HCEC 1CT (cell line): ENCODE measurements at regions not wholly inside any gene's neighbourhood (a gene's known extent, or its start where the extent isn't known, plus 50 kb on each side); places are given as distances from the start of the nearest gene placed in this dataset.
"Not testable (repeated sequence)": the region's sequence is repeated elsewhere in the genome, so short reads cannot be mapped to it uniquely, and the experiment has no call there.

Experiments used
- DNase-seq: peaks from one replicate; pipeline ENCODE4 v3.0.0-alpha.2; 2017

GRCh38 chr12:113561068-113561780, 89.6 kb upstream of the LHX5 start:
- DNase-seq = no peak

DNA sequence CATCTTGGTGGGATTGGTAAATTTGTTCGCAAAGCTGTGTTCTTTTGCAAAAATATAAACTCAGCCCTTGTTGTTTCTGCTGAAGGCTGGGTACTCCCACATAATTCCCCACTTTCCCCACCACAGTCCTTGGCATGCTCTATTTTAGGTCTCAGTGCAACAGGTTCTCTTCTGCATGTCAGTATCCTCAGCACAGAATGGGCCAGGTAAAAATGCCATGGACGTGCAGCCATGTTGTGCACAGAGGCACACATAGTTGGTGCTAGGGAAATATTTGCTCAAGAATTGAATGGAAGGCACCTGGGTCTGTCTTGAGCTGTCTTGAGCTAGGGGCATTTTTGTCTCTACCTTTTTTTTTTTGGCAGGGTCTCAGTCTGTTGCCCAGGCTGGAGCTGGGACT, 87.8 kb upstream of the LHX5 start:
- no peak for DNase-seq

DNA sequence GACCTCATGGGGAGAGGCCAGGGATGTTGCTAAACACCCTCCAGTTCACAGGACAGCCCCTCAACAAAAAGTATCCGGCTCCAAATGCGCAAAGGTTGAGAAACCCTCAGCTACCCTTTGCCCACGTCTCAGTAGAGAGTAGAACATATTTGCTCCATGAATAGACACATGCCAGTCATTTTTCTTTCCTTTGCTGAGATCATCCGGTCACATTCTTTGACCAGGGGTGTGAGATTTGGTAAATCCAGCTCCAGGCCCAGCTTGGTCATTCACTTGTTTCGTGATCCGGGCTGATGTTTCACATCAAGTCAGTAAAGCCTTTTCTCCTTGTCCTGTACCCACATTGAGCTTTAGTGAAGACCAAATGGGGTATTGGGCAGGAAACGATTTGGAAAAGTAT, 83.6 kb upstream of the LHX5 start:
- DNase-seq = peak; percentile 30

GRCh38 chr12:113552760-113553159, 81.1 kb upstream of the LHX5 start:
- DNase-seq = no peak

DNA sequence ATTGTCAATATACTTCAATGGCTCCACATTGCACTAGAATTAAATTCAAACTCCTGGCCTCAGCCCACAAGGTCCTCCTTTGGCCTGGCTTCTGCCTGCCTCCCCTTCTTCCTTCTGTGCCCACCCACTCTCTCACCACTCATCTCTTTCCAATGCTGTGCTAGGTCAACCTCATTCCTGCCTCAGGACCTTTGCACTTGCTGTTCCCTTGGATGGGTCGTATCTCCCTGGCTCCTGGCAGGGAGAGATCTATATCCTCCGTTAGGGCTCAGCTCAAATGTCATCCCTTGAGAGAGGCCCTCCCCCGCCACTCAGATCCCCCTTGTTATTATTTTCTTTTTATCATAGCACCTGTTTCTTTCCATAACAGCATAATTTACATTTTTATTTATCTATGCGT, 79.9 kb upstream of the LHX5 start:
- no peak for DNase-seq

- no peak for DNase-seq
These were observed 76.8 kb upstream of the LHX5 start for GRCh38 chr12:113548467-113548866.

GRCh38 chr12:113546916-113547863, 75.5 kb upstream of the LHX5 start:
- DNase-seq = no peak

DNA sequence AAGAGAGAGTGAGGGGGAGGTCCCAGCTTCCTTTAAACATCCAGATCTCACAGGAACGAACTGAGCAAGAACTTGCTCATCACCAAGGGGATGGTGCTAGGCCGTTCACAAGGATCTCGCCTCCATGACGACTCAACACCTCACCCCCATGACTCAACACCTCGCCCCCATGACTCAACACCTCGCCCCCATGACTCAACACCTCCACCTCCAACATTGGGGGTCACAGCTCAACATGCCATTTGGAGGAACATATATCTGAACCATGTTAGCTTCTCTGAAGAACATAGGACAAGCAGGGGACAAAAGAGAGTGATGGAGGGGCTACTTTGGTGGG, 66.0 kb upstream of the LHX5 start:
- peak; percentile 78 for DNase-seq

GRCh38 chr12:113537046-113537750, 65.5 kb upstream of the LHX5 start:
- no peak for DNase-seq

DNA sequence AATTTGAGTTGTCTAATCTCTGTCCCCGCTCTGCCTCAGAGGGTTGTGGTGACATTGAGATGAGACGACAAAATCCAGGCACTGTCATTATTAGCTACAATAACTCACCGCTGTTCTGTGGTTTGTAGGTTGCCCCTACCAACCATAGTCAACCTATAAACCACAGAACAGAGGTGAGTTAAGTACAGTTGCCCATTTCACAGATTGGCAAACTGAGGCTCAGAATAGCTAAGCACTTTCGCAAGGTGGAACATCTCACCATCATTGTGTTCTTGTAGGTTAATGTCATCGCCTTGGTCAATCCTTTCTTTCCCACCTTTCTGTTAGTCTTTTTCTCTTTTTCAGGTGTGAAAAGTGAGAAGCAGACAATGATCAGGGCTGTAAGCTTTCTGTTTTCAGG, 63.4 kb upstream of the LHX5 start:
- DNase-seq = no peak

DNA sequence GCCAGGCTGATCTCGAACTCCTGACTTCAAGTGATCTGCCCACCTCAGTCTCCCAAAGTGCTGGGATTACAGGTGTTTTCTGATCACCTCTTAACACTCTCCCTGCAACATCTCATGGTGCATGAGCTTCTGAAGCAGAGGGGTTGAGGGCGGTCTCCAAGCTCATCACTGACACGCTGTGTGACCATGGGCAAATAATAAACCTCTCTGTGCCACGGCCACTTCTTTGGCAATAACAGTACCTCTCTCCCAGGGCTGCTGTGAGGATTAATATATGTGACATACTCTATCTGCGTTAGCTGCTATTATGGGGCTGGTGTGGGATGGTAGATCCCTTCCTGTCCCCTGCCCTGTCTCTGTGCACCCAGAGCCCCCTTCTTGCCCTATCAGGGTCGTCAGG, 62.9 kb upstream of the LHX5 start:
- DNase-seq = no peak

DNA sequence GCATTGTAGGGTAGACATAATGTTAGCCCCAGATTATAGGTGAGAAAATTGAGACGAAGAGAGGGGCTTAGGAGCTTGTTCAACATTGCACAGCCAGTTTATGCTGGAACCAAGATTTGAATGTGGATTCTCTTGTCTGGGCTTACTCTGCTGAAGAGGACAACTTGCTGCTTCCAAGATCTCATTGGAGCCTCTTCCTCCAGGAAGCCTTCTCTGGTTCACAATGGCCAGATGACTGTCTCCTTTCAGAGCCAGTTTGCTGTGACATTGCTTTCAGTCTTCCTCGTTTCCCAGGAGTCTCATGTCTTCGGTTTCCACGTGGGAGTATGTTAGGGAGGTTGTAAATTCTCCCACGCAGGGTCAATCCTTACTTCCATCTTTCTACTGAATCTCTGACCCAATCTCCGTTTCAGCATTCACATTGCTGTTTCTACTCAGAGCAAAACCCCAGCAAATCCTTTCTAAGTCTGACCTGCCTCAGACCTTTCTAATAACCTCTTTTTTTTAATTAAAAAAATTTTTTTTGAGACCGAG, 62.2 kb upstream of the LHX5 start:
- DNase-seq = no peak

- DNase-seq = no peak
These were observed 60.6 kb upstream of the LHX5 start for GRCh38 chr12:113532292-113532691.

DNA sequence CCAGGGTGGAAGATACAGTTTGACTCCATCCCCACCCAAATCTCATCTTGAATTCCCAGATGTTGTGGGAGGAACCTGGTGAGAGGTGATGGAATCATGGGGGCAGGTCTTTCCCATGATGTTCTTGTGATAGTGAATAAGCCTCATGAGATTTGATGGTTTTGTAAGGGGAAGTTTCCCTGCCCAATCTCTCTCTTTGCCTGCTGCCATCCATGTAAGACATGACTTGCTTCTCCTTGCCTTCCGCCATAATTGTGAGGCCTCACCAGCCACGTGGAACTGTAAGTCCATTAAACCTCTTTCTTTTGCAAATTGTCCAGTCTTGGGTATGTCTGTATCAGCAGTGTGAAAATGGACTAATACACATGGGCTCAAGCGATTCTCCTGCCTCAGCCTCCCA, 59.4 kb upstream of the LHX5 start:
- DNase-seq = not testable (repeated sequence)

- no peak for DNase-seq
These were observed 57.1 kb upstream of the LHX5 start for GRCh38 chr12:113528606-113529293.

DNA sequence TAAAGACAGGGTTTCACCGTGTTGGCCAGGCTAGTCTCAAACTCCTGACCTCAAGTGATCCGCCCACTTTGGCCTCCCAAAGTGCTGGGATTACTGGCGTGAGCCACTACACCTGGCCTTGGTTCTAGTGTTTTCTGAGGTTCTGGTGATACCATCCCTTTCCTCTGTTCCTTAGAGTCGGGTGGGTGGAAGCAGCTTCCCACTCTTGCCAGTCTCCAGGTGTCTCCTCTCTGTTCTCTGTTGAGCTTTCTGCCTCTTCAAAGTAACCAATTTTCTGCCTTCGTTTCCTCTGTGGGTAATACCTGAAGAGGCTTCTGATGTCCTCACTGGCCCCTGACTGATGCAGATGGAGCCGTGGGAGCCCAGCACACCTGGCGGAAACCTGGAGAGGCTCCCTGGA, 53.4 kb upstream of the LHX5 start:
- no peak for DNase-seq

- no peak for DNase-seq
These were observed 52.8 kb upstream of the LHX5 start for GRCh38 chr12:113524495-113524894.

DNA sequence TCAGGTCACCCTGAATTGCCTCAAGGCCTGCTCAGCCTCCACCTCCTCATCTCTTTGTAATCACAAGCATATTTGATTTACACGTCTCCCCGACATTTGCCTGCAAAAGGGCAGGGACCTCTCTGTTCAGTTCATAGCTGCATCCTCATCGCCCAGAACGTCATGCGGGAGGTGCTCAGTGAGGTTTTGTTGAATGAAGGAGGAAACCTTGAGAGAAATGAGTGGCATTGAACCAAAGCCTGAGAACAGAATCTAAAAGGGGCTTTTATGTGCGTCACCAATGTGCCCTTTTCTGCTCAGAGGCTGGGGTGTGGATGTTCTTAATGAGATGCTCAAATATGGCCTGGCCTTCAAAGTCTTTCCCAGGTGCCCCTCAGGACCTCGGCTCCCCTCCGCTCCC, 50.0 kb upstream of the LHX5 start:
- no peak for DNase-seq
